ENCODE measurements at regions not wholly inside any gene's neighbourhood (a gene's known extent, or its start where the extent isn't known, plus 50 kb on each side); places are given as distances from the start of the nearest gene placed in this dataset.

DNA sequence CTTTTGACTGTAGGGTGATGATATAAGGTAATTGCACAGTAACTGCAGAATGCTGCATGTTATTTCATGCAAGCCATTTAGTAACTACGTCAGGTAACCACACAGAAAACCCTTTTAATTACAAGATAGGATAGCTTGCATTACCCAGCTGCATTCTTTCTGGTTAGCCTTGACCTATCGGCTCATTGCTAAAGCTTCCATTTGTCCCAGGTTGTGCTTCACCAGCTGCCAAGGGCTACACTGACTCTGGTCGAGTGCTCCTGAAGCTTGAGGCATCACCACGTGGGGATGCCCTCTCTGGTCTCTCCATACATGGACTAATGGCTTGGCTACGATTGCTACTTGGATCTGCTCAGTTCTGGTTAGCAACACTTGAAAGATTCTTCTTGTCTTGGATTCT, 81.1 kb upstream of the SLC12A2 start:
- TF ChIP-seq MEF2A (IDR thresholded peaks at IDR 0.05; ENCODE audit: borderline replicate concordance, low read depth) (no peak), TAF1 (IDR thresholded peaks at IDR 0.05; ENCODE audit: borderline replicate concordance, low read depth, low read length) (no peak), EP300 (IDR thresholded peaks at IDR 0.05; ENCODE audit: borderline replicate concordance in 1 of 2, low read depth in 1 of 2, low read length in 1 of 2) (no peak), FOXM1 (IDR thresholded peaks at IDR 0.05; ENCODE audit: low read depth) (no peak), SMC3 (IDR thresholded peaks at IDR 0.05; ENCODE audit: low read depth, low read length) (no peak), TEAD4 (IDR thresholded peaks at IDR 0.05; ENCODE audit: borderline replicate concordance, insufficient read depth) (no peak), CHD2 (IDR thresholded peaks at IDR 0.05; ENCODE audit: low read length, partially characterized antibody) (no peak), GABPA (IDR thresholded peaks at IDR 0.05; ENCODE audit: low read depth) (no peak)
- TF ChIP-seq, protein P1, sequence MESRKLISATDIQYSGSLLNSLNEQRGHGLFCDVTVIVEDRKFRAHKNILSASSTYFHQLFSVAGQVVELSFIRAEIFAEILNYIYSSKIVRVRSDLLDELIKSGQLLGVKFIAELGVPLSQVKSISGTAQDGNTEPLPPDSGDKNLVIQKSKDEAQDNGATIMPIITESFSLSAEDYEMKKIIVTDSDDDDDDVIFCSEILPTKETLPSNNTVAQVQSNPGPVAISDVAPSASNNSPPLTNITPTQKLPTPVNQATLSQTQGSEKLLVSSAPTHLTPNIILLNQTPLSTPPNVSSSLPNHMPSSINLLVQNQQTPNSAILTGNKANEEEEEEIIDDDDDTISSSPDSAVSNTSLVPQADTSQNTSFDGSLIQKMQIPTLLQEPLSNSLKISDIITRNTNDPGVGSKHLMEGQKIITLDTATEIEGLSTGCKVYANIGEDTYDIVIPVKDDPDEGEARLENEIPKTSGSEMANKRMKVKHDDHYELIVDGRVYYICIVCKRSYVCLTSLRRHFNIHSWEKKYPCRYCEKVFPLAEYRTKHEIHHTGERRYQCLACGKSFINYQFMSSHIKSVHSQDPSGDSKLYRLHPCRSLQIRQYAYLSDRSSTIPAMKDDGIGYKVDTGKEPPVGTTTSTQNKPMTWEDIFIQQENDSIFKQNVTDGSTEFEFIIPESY (IDR thresholded peaks at IDR 0.05; ENCODE audit: borderline replicate concordance, low read depth), result no peak
- TF ChIP-seq, protein P2, sequence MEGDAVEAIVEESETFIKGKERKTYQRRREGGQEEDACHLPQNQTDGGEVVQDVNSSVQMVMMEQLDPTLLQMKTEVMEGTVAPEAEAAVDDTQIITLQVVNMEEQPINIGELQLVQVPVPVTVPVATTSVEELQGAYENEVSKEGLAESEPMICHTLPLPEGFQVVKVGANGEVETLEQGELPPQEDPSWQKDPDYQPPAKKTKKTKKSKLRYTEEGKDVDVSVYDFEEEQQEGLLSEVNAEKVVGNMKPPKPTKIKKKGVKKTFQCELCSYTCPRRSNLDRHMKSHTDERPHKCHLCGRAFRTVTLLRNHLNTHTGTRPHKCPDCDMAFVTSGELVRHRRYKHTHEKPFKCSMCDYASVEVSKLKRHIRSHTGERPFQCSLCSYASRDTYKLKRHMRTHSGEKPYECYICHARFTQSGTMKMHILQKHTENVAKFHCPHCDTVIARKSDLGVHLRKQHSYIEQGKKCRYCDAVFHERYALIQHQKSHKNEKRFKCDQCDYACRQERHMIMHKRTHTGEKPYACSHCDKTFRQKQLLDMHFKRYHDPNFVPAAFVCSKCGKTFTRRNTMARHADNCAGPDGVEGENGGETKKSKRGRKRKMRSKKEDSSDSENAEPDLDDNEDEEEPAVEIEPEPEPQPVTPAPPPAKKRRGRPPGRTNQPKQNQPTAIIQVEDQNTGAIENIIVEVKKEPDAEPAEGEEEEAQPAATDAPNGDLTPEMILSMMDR (IDR thresholded peaks at IDR 0.05), result no peak
- Histone ChIP-seq H3K36me3 (replicated peaks in 1 of 2; ENCODE audit: control insufficient read depth in 1 of 2, insufficient read depth in 2 of 2, low read length in 1 of 2) (no peaks in the 10 kb centered on the region), H3F3A (replicated peaks; ENCODE audit: insufficient read depth) (no peaks in the 10 kb centered on the region), H3K9me2 (no peaks in the 10 kb centered on the region), H3K9ac (no peak overlapping the region), H2AFZ (ENCODE audit: low read depth) (no peak overlapping the region), H4K20me1 (ENCODE audit: insufficient read depth) (no peaks in the 10 kb centered on the region), H3K4me2 (no peak overlapping the region), H3K27ac (ENCODE audit: low read depth in 2 of 2, low read length in 1 of 2) (no peak overlapping the region), H3K79me2 (ENCODE audit: insufficient read depth) (no peaks in the 10 kb centered on the region), H3K27me3 (ENCODE audit: insufficient read depth) (no peaks in the 10 kb centered on the region), H3K4me1 (ENCODE audit: control insufficient read depth in 1 of 2, insufficient read depth in 2 of 2, low read depth in 1 of 2, low read length in 1 of 2) (no peaks in the 10 kb centered on the region), H3K4me3 (ENCODE audit: low read depth in 2 of 2, low read length in 1 of 2) (no peak overlapping the region), H3K9me3 (no peaks in the 10 kb centered on the region)
- DNase-seq, result no peak
- POLR2A ChIA-PET, result no interaction called here
- 93% methylated on average over 5 of the region's 5 CpGs for WGBS (ENCODE audit: low lambda C conversion rate)
- CTCF ChIA-PET, result no interaction called here

DNA sequence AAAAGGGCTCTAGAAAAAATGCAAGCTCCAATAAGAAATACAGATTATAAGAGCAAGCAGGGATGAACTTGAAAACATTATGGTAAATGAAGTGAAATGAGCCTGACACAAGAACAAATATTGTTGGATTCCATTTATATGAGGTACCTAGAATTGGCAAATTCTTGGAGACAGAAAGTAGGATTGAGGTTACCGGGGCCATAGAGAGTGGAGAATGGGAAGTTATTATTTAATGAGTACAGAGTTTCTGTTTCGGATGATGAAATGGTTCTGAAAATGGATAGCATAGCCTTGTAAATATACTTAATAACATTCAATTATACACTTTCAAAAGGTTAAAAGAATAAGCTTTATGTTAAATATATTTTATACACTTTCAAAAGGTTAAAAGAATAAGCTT, 75.6 kb upstream of the SLC12A2 start:
- H3F3A ChIP-seq (replicated peaks; ENCODE audit: insufficient read depth), result peaks cover 7% of the 10 kb centered on the region
- CTCF ChIA-PET, result interaction anchor here (1.1 kb wide), 1 partner anchor 8 kb away, joined by 3 read pairs; no protein-coding TSS in a partner anchor
- DNase-seq, result no peak
- no peak for TF ChIP-seq TCF12 (IDR thresholded peaks at IDR 0.05)
- no peak for TF ChIP-seq NFIC (IDR thresholded peaks at IDR 0.05; ENCODE audit: borderline replicate concordance)
- TF ChIP-seq, protein P3, sequence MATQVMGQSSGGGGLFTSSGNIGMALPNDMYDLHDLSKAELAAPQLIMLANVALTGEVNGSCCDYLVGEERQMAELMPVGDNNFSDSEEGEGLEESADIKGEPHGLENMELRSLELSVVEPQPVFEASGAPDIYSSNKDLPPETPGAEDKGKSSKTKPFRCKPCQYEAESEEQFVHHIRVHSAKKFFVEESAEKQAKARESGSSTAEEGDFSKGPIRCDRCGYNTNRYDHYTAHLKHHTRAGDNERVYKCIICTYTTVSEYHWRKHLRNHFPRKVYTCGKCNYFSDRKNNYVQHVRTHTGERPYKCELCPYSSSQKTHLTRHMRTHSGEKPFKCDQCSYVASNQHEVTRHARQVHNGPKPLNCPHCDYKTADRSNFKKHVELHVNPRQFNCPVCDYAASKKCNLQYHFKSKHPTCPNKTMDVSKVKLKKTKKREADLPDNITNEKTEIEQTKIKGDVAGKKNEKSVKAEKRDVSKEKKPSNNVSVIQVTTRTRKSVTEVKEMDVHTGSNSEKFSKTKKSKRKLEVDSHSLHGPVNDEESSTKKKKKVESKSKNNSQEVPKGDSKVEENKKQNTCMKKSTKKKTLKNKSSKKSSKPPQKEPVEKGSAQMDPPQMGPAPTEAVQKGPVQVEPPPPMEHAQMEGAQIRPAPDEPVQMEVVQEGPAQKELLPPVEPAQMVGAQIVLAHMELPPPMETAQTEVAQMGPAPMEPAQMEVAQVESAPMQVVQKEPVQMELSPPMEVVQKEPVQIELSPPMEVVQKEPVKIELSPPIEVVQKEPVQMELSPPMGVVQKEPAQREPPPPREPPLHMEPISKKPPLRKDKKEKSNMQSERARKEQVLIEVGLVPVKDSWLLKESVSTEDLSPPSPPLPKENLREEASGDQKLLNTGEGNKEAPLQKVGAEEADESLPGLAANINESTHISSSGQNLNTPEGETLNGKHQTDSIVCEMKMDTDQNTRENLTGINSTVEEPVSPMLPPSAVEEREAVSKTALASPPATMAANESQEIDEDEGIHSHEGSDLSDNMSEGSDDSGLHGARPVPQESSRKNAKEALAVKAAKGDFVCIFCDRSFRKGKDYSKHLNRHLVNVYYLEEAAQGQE (IDR thresholded peaks at IDR 0.05; ENCODE audit: low read depth, low read length), result no peak
- TF ChIP-seq SIN3A (IDR thresholded peaks at IDR 0.05; ENCODE audit: borderline replicate concordance, low read depth, low read length), result no peak
- no peak for TF ChIP-seq TAF1 (IDR thresholded peaks at IDR 0.05; ENCODE audit: borderline replicate concordance, low read depth, low read length)
- no peak for TF ChIP-seq EZH2phosphoT487 (IDR thresholded peaks at IDR 0.05; ENCODE audit: borderline replicate concordance, low read depth)
- no peak for TF ChIP-seq FOSL2 (IDR thresholded peaks at IDR 0.05; ENCODE audit: borderline replicate concordance, low read depth)
- no peak for TF ChIP-seq GABPA (IDR thresholded peaks at IDR 0.05; ENCODE audit: low read depth)
- TF ChIP-seq RAD21 (IDR thresholded peaks at IDR 0.05; ENCODE audit: low read length), result no peak
- TF ChIP-seq MXI1 (IDR thresholded peaks at IDR 0.05; ENCODE audit: low read depth, low read length), result no peak
- TF ChIP-seq, protein P4, sequence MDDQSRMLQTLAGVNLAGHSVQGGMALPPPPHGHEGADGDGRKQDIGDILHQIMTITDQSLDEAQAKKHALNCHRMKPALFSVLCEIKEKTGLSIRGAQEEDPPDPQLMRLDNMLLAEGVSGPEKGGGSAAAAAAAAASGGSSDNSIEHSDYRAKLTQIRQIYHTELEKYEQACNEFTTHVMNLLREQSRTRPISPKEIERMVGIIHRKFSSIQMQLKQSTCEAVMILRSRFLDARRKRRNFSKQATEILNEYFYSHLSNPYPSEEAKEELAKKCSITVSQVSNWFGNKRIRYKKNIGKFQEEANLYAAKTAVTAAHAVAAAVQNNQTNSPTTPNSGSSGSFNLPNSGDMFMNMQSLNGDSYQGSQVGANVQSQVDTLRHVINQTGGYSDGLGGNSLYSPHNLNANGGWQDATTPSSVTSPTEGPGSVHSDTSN (IDR thresholded peaks at IDR 0.05), result no peak
- TF ChIP-seq, protein P5, sequence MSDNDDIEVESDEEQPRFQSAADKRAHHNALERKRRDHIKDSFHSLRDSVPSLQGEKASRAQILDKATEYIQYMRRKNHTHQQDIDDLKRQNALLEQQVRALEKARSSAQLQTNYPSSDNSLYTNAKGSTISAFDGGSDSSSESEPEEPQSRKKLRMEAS (IDR thresholded peaks at IDR 0.05; ENCODE audit: low read depth), result no peak

More for the DNA sequence above, 75.6 kb upstream of the SLC12A2 start:
- H3K4me2 ChIP-seq, result no peak overlapping the region
- no peak overlapping the region for H2AFZ ChIP-seq (ENCODE audit: low read depth)
- H3K36me3 ChIP-seq (replicated peaks in 1 of 2; ENCODE audit: control insufficient read depth in 1 of 2, insufficient read depth in 2 of 2, low read length in 1 of 2), result no peaks in the 10 kb centered on the region
- H3K9ac ChIP-seq, result no peak overlapping the region
- no peak overlapping the region for H3K27ac ChIP-seq (ENCODE audit: low read depth in 2 of 2, low read length in 1 of 2)
- H3K27me3 ChIP-seq (ENCODE audit: insufficient read depth), result no peaks in the 10 kb centered on the region
- H3K79me2 ChIP-seq (ENCODE audit: insufficient read depth), result no peaks in the 10 kb centered on the region
- 72% methylated on average over 2 of the region's 2 CpGs for WGBS (ENCODE audit: low lambda C conversion rate)
- no peaks in the 10 kb centered on the region for H3K9me2 ChIP-seq
- POLR2A ChIA-PET, result no interaction called here
- H3K9me3 ChIP-seq, result no peaks in the 10 kb centered on the region
- H4K20me1 ChIP-seq (ENCODE audit: insufficient read depth), result no peaks in the 10 kb centered on the region
- no peak overlapping the region for H3K4me3 ChIP-seq (ENCODE audit: low read depth in 2 of 2, low read length in 1 of 2)
- no peaks in the 10 kb centered on the region for H3K4me1 ChIP-seq (ENCODE audit: control insufficient read depth in 1 of 2, insufficient read depth in 2 of 2, low read depth in 1 of 2, low read length in 1 of 2)
